ENCODE measurements at regions not wholly inside any gene's neighbourhood (a gene's known extent, or its start where the extent isn't known, plus 50 kb on each side); places are given as distances from the start of the nearest gene placed in this dataset.

GRCh38 chr17:63364944-63365343, 81.2 kb downstream of the CYB561 start:
- no peak for TF ChIP-seq ZNF274 (IDR thresholded peaks at IDR 0.05; ENCODE audit: low read depth, low read length)
- no peak for TF ChIP-seq YY1 (IDR thresholded peaks at IDR 0.05; ENCODE audit: insufficient read depth, insufficient read length)
- TF ChIP-seq SUZ12 (IDR thresholded peaks at IDR 0.05; ENCODE audit: extremely low read depth, insufficient read depth, insufficient read length): no peak

Data from NT2/D1 (cell line).